H9 (cell line): ENCODE measurements at regions not wholly inside any gene's neighbourhood (a gene's known extent, or its start where the extent isn't known, plus 50 kb on each side); places are given as distances from the start of the nearest gene placed in this dataset.

Experiments
- DNase-seq: peaks from one replicate; pipeline ENCODE4 v3.0.0-alpha.2; 2017
- H2AFZ ChIP-seq: one replicate; pipeline ENCODE4 v1.6.1; 2013; ENCODE audit warnings: mild to moderate bottlenecking, low read length, control low read depth, moderate library complexity
- H2AK5ac ChIP-seq: 2 replicates; pipeline ENCODE4 v1.6.1; 2013; ENCODE audit warnings: low read length, control low read depth, mixed read lengths; ENCODE audit not compliant: insufficient read length
- H2BK120ac ChIP-seq: one replicate; pipeline ENCODE4 v1.6.1; 2013; ENCODE audit warnings: low read depth, mild to moderate bottlenecking, low read length, control low read depth, inconsistent platforms; ENCODE audit not compliant: poor library complexity, severe bottlenecking
- H2BK12ac ChIP-seq: 2 replicates; pipeline ENCODE4 v1.6.1; 2013; ENCODE audit warnings: low read length, control low read depth, mixed read lengths, low read depth; ENCODE audit not compliant: insufficient read length
- H2BK15ac ChIP-seq: 2 replicates; pipeline ENCODE4 v1.6.1; 2013; ENCODE audit warnings: low read depth, low read length, control low read depth
- H2BK20ac ChIP-seq: one replicate; pipeline ENCODE4 v1.6.1; 2013; ENCODE audit warnings: low read depth, mild to moderate bottlenecking, low read length, control low read depth, inconsistent platforms; ENCODE audit not compliant: poor library complexity, severe bottlenecking
- H2BK5ac ChIP-seq: 2 replicates; pipeline ENCODE4 v1.6.1; 2013; ENCODE audit warnings: low read length, control low read depth, mixed read lengths; ENCODE audit not compliant: insufficient read length
- H3K14ac ChIP-seq: 2 replicates; pipeline ENCODE4 v1.6.1; 2013; ENCODE audit warnings: low read length, control low read depth; ENCODE audit not compliant: insufficient read depth
- H3K18ac ChIP-seq: 2 replicates; pipeline ENCODE4 v1.6.1; 2013; ENCODE audit warnings: low read depth, mild to moderate bottlenecking, mixed read lengths, low read length, control low read depth; ENCODE audit not compliant: insufficient read length
- H3K23ac ChIP-seq: 2 replicates; pipeline ENCODE4 v1.6.1; 2013; ENCODE audit warnings: low read length, control low read depth, mixed read lengths, low read depth; ENCODE audit not compliant: insufficient read length
- H3K23me2 ChIP-seq: 2 replicates; pipeline ENCODE4 v1.6.1; 2013; ENCODE audit warnings: low read depth, mild to moderate bottlenecking, mixed read lengths, low read length, control low read depth; ENCODE audit not compliant: insufficient read length, poor library complexity, severe bottlenecking
- H3K27ac ChIP-seq: 2 replicates; pipeline ENCODE4 v1.5.1; 2013; ENCODE audit warnings: low read length, control low read depth, mixed read lengths, low read depth; ENCODE audit not compliant: insufficient read length
- H3K27me3 ChIP-seq: 2 replicates; pipeline ENCODE4 v1.6.1; 2013; ENCODE audit warnings: low read length, control low read depth, inconsistent platforms; ENCODE audit not compliant: insufficient read depth
- H3K4ac ChIP-seq: 2 replicates; pipeline ENCODE4 v1.6.1; 2013; ENCODE audit warnings: low read depth, mild to moderate bottlenecking, control low read depth, inconsistent platforms, low read length, moderate library complexity
- H3K4me1 ChIP-seq: 2 replicates; pipeline ENCODE4 v1.6.1; 2013; ENCODE audit warnings: low read length, control low read depth, inconsistent platforms; ENCODE audit not compliant: insufficient read depth
- H3K4me2 ChIP-seq: 2 replicates; pipeline ENCODE4 v1.6.1; 2013; ENCODE audit warnings: low read length, control low read depth, mixed read lengths; ENCODE audit not compliant: insufficient read length, insufficient read depth
- H3K56ac ChIP-seq: 2 replicates; pipeline ENCODE4 v1.6.1; 2013; ENCODE audit warnings: low read depth, mild to moderate bottlenecking, mixed read lengths, low read length, control low read depth; ENCODE audit not compliant: insufficient read length
- H3K79me1 ChIP-seq: 2 replicates; pipeline ENCODE4 v1.6.1; 2013; ENCODE audit warnings: low read depth, mild to moderate bottlenecking, moderate library complexity, low read length, control low read depth, inconsistent platforms; ENCODE audit not compliant: insufficient read depth, poor library complexity, severe bottlenecking
- H3K79me2 ChIP-seq: 2 replicates; pipeline ENCODE4 v1.6.1; 2013; ENCODE audit warnings: low read length, control low read depth, inconsistent platforms; ENCODE audit not compliant: insufficient read depth
- H3K9ac ChIP-seq: 2 replicates; pipeline ENCODE4 v1.6.1; 2013; ENCODE audit warnings: low read length, control low read depth, mixed read lengths; ENCODE audit not compliant: insufficient read length; ENCODE audit errors: extremely low read depth
- H3K9me3 ChIP-seq: one replicate; pipeline ENCODE4 v1.6.1; 2013; ENCODE audit warnings: low read depth, low read length, inconsistent platforms; ENCODE audit not compliant: control insufficient read depth
- H3T11ph ChIP-seq: one replicate; pipeline ENCODE4 v1.6.1; 2013; ENCODE audit warnings: mild to moderate bottlenecking, low read length, control low read depth, inconsistent platforms
- H4K20me1 ChIP-seq: one replicate; pipeline ENCODE4 v1.6.1; 2013; ENCODE audit not compliant: control insufficient read depth, insufficient read length, insufficient read depth
- H4K5ac ChIP-seq: 2 replicates; pipeline ENCODE4 v1.6.1; 2013; ENCODE audit warnings: low read depth, mild to moderate bottlenecking, mixed read lengths, low read length, control low read depth; ENCODE audit not compliant: insufficient read length
- H4K8ac ChIP-seq: replicated peaks from 2 replicates; pipeline ENCODE4 v1.6.1; 2013; ENCODE audit warnings: low read length, control low read depth, mixed read lengths, low read depth; ENCODE audit not compliant: insufficient read length
- H4K91ac ChIP-seq: 2 replicates; pipeline ENCODE4 v1.6.1; 2013; ENCODE audit warnings: low read depth, mild to moderate bottlenecking, moderate library complexity, mixed read lengths, low read length, control low read depth; ENCODE audit not compliant: insufficient read length
- H3K27ac Mint-ChIP-seq, 3 experiments: 2 replicates in 2 of 3; 3 replicates in 1 of 3; pipeline ENCODE4 v1.8.0; 2020 to 2021; ENCODE audit warnings: mixed read lengths in 3 of 3, mild to moderate bottlenecking in 1 of 3, moderate library complexity in 1 of 3
- H3K27me3 Mint-ChIP-seq: 2 replicates; pipeline ENCODE4 v1.8.0; 2021; ENCODE audit warnings: low read depth, mild to moderate bottlenecking, moderate library complexity, mixed read lengths
- H3K36me3 Mint-ChIP-seq, 3 experiments: 2 replicates in 2 of 3; 3 replicates in 1 of 3; pipeline ENCODE4 v1.8.0; 2020 to 2021; ENCODE audit warnings: low read depth in 3 of 3, mixed read lengths in 3 of 3; ENCODE audit not compliant: insufficient read depth in 1 of 3
- H3K4me1 Mint-ChIP-seq, 2 experiments: 2 replicates each; pipeline ENCODE4 v1.8.0; 2020; ENCODE audit warnings: mixed read lengths in 2 of 2
- H3K4me3 Mint-ChIP-seq, 2 experiments: 2 replicates in 1 of 2; 3 replicates in 1 of 2; pipeline ENCODE4 v1.8.0; 2020 to 2021; ENCODE audit warnings: mild to moderate bottlenecking in 2 of 2, mixed read lengths in 2 of 2, moderate library complexity in 1 of 2
- H3K9me3 Mint-ChIP-seq, 2 experiments: 2 replicates in 1 of 2; 3 replicates in 1 of 2; pipeline ENCODE4 v1.8.0; 2020; ENCODE audit warnings: mild to moderate bottlenecking in 2 of 2, mixed read lengths in 2 of 2, moderate library complexity in 1 of 2
- WGBS: extraction: QIAGEN DNeasy Blood & Tissue Kit; methylation state at CpG from one replicate; pipeline ENCODE4 v1.1.7; 2013; ENCODE audit warnings: missing lambda C conversion rate, low lambda C conversion rate, mixed read lengths; ENCODE audit not compliant: insufficient read length; ENCODE audit errors: extremely low coverage; 5-methylcytosine and 5-hydroxymethylcytosine counted together
- TF ChIP-seq, protein P1 (sequence below): fragments of 200-600 bp; sonication (generic); conservative IDR thresholded peaks from 3 replicates; pipeline ENCODE4 v1.8.0; 2021; ENCODE audit warnings: antibody characterized with exemption, mild to moderate bottlenecking

DNA sequence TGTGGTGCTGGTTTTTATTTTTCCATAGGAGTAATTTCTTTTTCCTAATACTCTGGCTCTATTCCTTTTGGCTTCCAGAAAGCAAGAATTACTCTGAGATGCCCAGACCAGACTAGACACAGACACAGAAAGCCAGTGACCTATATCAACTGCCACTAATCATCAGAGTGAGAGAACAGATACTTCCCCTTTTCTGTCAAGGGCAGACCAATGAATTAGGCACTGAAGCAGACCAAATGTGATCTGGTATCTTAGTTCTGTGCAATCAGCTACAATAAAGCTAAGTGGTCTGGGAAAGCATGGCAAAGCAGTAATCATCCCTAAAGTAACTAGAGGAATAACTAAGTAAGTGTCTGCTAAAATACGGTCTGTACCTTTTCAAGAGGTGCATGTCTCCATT is 239.1 kb downstream of the ELAVL2 start:
- no CpG with 5 or more reads among the region's 1 CpG for WGBS
- Histone ChIP-seq H2AFZ (no peak overlapping the region), H4K8ac (no peak overlapping the region), H3K9me3 (no peaks in the 10 kb centered on the region), H4K20me1 (no peaks in the 10 kb centered on the region), H3K18ac (no peak overlapping the region), H3K23ac (no peak overlapping the region), H2BK12ac (no peak overlapping the region), H3K23me2 (no peaks in the 10 kb centered on the region), H3K14ac (no peak overlapping the region), H3K4ac (no peak overlapping the region), H2AK5ac (no peak overlapping the region), H3K56ac (no peak overlapping the region), H3K9ac (no peak overlapping the region), H3K79me2 (no peaks in the 10 kb centered on the region), H4K5ac (no peak overlapping the region), H3K27me3 (no peaks in the 10 kb centered on the region), H2BK120ac (no peak overlapping the region), H3T11ph (no peak overlapping the region), H2BK15ac (no peak overlapping the region), H3K4me1 (peaks cover 7% of the 10 kb centered on the region; the same call in 1 of the 2 replicates), H3K79me1 (no peaks in the 10 kb centered on the region), H2BK20ac (no peak overlapping the region), H2BK5ac (no peak overlapping the region), H3K4me2 (no peak overlapping the region), H3K27ac (no peak overlapping the region), H4K91ac (no peak overlapping the region)
- Mint-ChIP-seq H3K4me1 (peaks cover 20 to 24% of the 10 kb centered on the region in 2 experiments), H3K4me3 (no peak overlapping the region), H3K36me3 (no peaks in the 10 kb centered on the region), H3K9me3 (no peaks in the 10 kb centered on the region), H3K27me3 (no peaks in the 10 kb centered on the region), H3K27ac (no peak overlapping the region)
- no peak for DNase-seq
- TF ChIP-seq, protein P1, sequence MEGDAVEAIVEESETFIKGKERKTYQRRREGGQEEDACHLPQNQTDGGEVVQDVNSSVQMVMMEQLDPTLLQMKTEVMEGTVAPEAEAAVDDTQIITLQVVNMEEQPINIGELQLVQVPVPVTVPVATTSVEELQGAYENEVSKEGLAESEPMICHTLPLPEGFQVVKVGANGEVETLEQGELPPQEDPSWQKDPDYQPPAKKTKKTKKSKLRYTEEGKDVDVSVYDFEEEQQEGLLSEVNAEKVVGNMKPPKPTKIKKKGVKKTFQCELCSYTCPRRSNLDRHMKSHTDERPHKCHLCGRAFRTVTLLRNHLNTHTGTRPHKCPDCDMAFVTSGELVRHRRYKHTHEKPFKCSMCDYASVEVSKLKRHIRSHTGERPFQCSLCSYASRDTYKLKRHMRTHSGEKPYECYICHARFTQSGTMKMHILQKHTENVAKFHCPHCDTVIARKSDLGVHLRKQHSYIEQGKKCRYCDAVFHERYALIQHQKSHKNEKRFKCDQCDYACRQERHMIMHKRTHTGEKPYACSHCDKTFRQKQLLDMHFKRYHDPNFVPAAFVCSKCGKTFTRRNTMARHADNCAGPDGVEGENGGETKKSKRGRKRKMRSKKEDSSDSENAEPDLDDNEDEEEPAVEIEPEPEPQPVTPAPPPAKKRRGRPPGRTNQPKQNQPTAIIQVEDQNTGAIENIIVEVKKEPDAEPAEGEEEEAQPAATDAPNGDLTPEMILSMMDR: no peak
